Karpas-422 (cell line): ENCODE measurements at regions not wholly inside any gene's neighbourhood (a gene's known extent, or its start where the extent isn't known, plus 50 kb on each side); places are given as distances from the start of the nearest gene placed in this dataset.
A peak's percentile ranks its signal among the peaks of the same experiment; 100 is the strongest.

Experiments
- DNase-seq: peaks from one replicate; pipeline ENCODE4 v3.0.0-alpha.2; 2015
- H2AFZ ChIP-seq: fragments of 200-600 bp; sonication (generic); 2 replicates; pipeline ENCODE4 v1.6.1; 2014; ENCODE audit warnings: antibody characterized with exemption, low read length, mixed read lengths
- H3K27ac ChIP-seq: fragments of 200-600 bp; sonication (generic); 2 replicates; pipeline ENCODE4 v1.5.1; 2014; ENCODE audit warnings: mild to moderate bottlenecking, low read length, moderate library complexity
- H3K27me3 ChIP-seq: fragments of 200-600 bp; sonication (generic); 2 replicates; pipeline ENCODE4 v1.6.1; 2014; ENCODE audit warnings: low read length, mixed read lengths
- H3K36me3 ChIP-seq: fragments of 200-600 bp; sonication (generic); 2 replicates; pipeline ENCODE4 v1.6.1; 2014; ENCODE audit warnings: low read length, mixed read lengths; ENCODE audit not compliant: insufficient read depth
- H3K4me1 ChIP-seq: fragments of 200-600 bp; sonication (generic); 2 replicates; pipeline ENCODE4 v1.6.1; 2014; ENCODE audit warnings: mild to moderate bottlenecking, low read length, mixed read lengths
- H3K4me2 ChIP-seq: fragments of 200-600 bp; sonication (generic); 2 replicates; pipeline ENCODE4 v1.6.1; 2014; ENCODE audit warnings: low read length, low read depth, mild to moderate bottlenecking; ENCODE audit not compliant: poor library complexity, severe bottlenecking
- H3K4me3 ChIP-seq: fragments of 200-600 bp; sonication (generic); 2 replicates; pipeline ENCODE4 v1.5.1; 2014; ENCODE audit warnings: mild to moderate bottlenecking, antibody characterized with exemption, low read length, mixed read lengths
- H3K79me2 ChIP-seq: fragments of 200-600 bp; sonication (generic); 2 replicates; pipeline ENCODE4 v1.6.1; 2014; ENCODE audit warnings: mild to moderate bottlenecking, low read length, mixed read lengths
- H3K9ac ChIP-seq: fragments of 200-600 bp; sonication (generic); 2 replicates; pipeline ENCODE4 v1.6.0; 2014; ENCODE audit warnings: low read length
- H3K9me2 ChIP-seq: fragments of 200-600 bp; sonication (generic), shearing (Covaris generic); replicated peaks from 2 replicates; pipeline ENCODE4 v1.6.0; 2014; ENCODE audit warnings: mild to moderate bottlenecking, low read length, moderate library complexity; ENCODE audit not compliant: insufficient read depth
- H3K9me3 ChIP-seq: fragments of 300-700, 200-600 bp; sonication (generic); 2 replicates; pipeline ENCODE4 v1.6.1; 2014; ENCODE audit warnings: low read length, mixed read lengths
- H4K20me1 ChIP-seq: fragments of 200-600 bp; sonication (generic); 2 replicates; pipeline ENCODE4 v1.6.1; 2014; ENCODE audit warnings: mild to moderate bottlenecking, antibody characterized with exemption, low read length, low read depth; ENCODE audit not compliant: insufficient read depth

DNA sequence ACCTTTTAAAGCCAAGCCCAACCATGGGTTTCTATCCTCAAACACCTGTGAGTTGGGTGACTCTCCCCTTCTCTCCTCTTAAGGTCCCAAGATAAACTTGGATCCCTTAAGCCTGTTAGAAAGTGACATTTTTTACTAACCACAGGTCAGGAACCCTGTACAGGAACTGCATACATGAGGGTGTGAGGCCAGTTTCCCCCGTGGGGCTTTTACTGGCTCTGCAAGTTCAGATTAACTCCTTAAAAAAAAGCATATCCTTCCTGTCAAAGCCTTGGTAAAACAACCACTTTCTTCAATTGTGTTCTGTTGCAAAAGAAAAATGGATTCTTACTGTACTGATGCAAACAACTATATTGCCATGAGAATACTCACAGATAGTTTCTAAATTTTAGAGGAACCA, 2638.7 kb upstream of the PCDH20 start:
- Histone ChIP-seq H3K9me2 (no peaks in the 10 kb centered on the region), H4K20me1 (no peaks in the 10 kb centered on the region), H3K27me3 (no peaks in the 10 kb centered on the region), H3K36me3 (no peaks in the 10 kb centered on the region; the same call in 1 of the 2 replicates), H2AFZ (no peak overlapping the region), H3K27ac (no peak overlapping the region), H3K4me2 (no peak overlapping the region), H3K9ac (no peak overlapping the region), H3K9me3 (no peaks in the 10 kb centered on the region; the same call in 1 of the 2 replicates), H3K4me1 (peaks cover 11% of the 10 kb centered on the region), H3K79me2 (0 out of 2 replicates have a peak, but pooled peaks cover 4% of the 10 kb centered on the region), H3K4me3 (no peak overlapping the region)
- no peak for DNase-seq

DNA sequence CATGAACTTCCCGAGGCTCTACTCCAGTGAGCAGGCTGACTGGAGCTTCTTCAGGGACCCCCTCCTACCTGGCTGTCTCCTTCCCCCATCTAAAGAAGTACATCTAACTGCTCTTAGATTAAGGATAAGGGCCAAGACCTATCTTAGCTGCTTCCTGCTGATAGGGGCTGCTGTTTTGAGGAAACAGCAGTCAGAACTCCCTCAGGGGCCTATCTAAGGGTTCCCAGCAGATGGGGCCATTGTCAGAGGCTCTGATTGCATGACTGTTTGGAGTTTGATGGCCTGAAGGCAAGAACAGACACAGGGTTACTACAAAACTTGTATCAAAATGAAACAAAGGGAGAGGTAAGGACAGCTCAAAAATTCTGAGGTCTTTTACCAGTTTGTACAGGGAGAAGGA, 2636.9 kb upstream of the PCDH20 start:
- H3K4me2 ChIP-seq, result no peak overlapping the region
- H3K27me3 ChIP-seq, result no peaks in the 10 kb centered on the region
- no peak overlapping the region for H3K4me3 ChIP-seq
- no peak overlapping the region for H3K9ac ChIP-seq
- H4K20me1 ChIP-seq, result no peaks in the 10 kb centered on the region
- H3K9me3 ChIP-seq, result no peaks in the 10 kb centered on the region; the same call in 1 of the 2 replicates
- no peak overlapping the region for H3K27ac ChIP-seq
- peak overlapping the region; percentile 60; the same call in 1 of the 2 replicates for H2AFZ ChIP-seq
- peaks cover 7% of the 10 kb centered on the region for H3K4me1 ChIP-seq
- H3K79me2 ChIP-seq, result no peaks in the 10 kb centered on the region; the same call in 1 of the 2 replicates
- no peaks in the 10 kb centered on the region for H3K9me2 ChIP-seq
- no peaks in the 10 kb centered on the region; the same call in 1 of the 2 replicates for H3K36me3 ChIP-seq
- peak; percentile 53 for DNase-seq

- H4K20me1 ChIP-seq, result no peaks in the 10 kb centered on the region
- H3K27ac ChIP-seq, result no peak overlapping the region
- H3K27me3 ChIP-seq, result no peaks in the 10 kb centered on the region
- no peaks in the 10 kb centered on the region; the same call in 1 of the 2 replicates for H3K36me3 ChIP-seq
- no peaks in the 10 kb centered on the region; the same call in 1 of the 2 replicates for H3K79me2 ChIP-seq
- H3K9ac ChIP-seq, result no peak overlapping the region
- no peak overlapping the region for H3K4me3 ChIP-seq
- no peaks in the 10 kb centered on the region for H3K4me1 ChIP-seq
- DNase-seq, result no peak
- H3K9me3 ChIP-seq, result no peaks in the 10 kb centered on the region; the same call in 1 of the 2 replicates
- H3K4me2 ChIP-seq, result no peak overlapping the region
- H3K9me2 ChIP-seq, result no peaks in the 10 kb centered on the region
- H2AFZ ChIP-seq, result no peak overlapping the region
Measured at GRCh38 chr13:64051278-64051677, 2635.6 kb upstream of the PCDH20 start.

- Histone ChIP-seq H2AFZ (no peak overlapping the region), H3K36me3 (no peaks in the 10 kb centered on the region), H3K9me2 (no peaks in the 10 kb centered on the region), H3K27me3 (no peaks in the 10 kb centered on the region), H3K9ac (no peak overlapping the region), H3K9me3 (no peaks in the 10 kb centered on the region), H3K79me2 (no peaks in the 10 kb centered on the region), H4K20me1 (no peaks in the 10 kb centered on the region), H3K4me2 (no peak overlapping the region), H3K4me3 (no peak overlapping the region), H3K27ac (no peak overlapping the region), H3K4me1 (no peaks in the 10 kb centered on the region)
- DNase-seq, result no peak
Measured at GRCh38 chr13:64041296-64041695, 2625.6 kb upstream of the PCDH20 start.

- H3K27ac ChIP-seq, result no peak overlapping the region
- no peak for DNase-seq
- H3K4me2 ChIP-seq, result no peak overlapping the region
- H3K4me1 ChIP-seq, result peaks cover 9% of the 10 kb centered on the region; the same call in 1 of the 2 replicates
- no peaks in the 10 kb centered on the region for H3K9me3 ChIP-seq
- H3K9ac ChIP-seq, result no peak overlapping the region
- no peaks in the 10 kb centered on the region for H3K9me2 ChIP-seq
- peak overlapping the region; percentile 59; the same call in 1 of the 2 replicates for H2AFZ ChIP-seq
- no peaks in the 10 kb centered on the region for H3K36me3 ChIP-seq
- H3K4me3 ChIP-seq, result no peak overlapping the region
- H4K20me1 ChIP-seq, result no peaks in the 10 kb centered on the region
- H3K27me3 ChIP-seq, result no peaks in the 10 kb centered on the region
- H3K79me2 ChIP-seq, result no peaks in the 10 kb centered on the region
Measured at GRCh38 chr13:64033921-64034320, 2618.3 kb upstream of the PCDH20 start.

DNA sequence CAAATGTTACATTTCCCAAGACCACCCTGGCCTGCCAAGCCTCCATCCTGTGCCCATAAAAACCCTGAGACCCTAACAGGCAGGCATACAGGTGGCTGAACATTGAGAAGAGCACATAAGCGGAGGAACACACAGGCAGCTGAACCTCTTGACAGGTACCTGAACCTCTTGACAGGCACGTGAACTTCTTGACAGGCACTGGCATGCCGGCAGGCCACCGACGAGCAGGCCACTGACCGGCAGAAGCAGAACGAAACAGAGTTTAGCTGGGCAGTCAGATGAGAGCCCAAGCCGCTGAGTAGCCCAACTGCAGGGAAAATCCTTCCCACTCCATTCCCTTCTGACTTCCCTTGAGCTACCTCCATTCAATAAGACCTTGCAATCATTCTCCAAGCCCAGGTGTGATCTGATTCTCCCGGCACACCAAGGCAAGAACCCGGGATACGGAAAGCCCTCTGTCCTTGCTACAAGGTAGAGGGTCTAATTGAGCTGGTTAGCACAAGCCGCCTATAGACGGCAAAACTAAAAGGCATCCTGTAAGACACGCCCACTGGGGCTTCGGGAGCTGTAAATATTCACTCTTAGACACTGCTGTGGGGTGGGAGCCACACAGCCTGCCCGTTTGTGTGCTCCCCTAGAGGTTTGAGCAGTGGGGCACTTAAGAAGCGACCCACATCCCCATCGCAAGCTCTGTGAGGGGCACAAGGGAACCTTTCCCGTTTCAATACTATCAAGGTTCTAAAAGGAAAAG, 2613.9 kb upstream of the PCDH20 start:
- H3K27me3 ChIP-seq, result no peaks in the 10 kb centered on the region
- no peak for DNase-seq
- no peaks in the 10 kb centered on the region for H3K9me2 ChIP-seq

DNA sequence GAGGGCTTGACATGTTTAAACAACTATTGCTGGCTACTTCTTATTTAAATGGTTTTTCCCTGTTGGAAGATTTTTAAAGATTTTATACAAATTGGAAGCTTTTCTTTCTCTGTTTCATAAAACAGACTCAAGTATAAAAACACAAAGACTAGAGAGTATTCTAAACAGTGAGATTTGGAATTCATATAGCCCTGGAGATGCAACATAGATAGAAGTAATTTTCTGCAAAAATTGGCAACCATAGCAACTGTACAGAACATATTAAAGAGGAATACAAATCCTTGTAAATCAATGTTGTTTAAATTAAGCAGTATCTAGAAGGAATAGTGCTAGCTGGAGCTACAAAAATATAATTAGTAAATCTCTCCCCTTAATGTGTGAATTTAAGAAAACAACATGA, 2612.9 kb upstream of the PCDH20 start:
- Histone ChIP-seq H3K9me2 (no peaks in the 10 kb centered on the region), H3K27me3 (no peaks in the 10 kb centered on the region), H3K27ac (no peak overlapping the region), H4K20me1 (no peaks in the 10 kb centered on the region), H3K36me3 (no peaks in the 10 kb centered on the region), H2AFZ (no peak overlapping the region), H3K9me3 (no peaks in the 10 kb centered on the region), H3K79me2 (no peaks in the 10 kb centered on the region), H3K9ac (no peak overlapping the region), H3K4me1 (peaks cover 9% of the 10 kb centered on the region; the same call in 1 of the 2 replicates), H3K4me3 (no peak overlapping the region), H3K4me2 (no peak overlapping the region)
- no peak for DNase-seq

More for the DNA sequence above, 2613.9 kb upstream of the PCDH20 start:
- Histone ChIP-seq H3K4me2 (peak overlapping the region; percentile 36), H3K4me3 (0 out of 2 replicates have a peak overlapping the region, but pooled peaks have one; percentile 0), H3K9me3 (no peaks in the 10 kb centered on the region), H3K27ac (no peak overlapping the region), H2AFZ (no peak overlapping the region), H3K4me1 (peaks cover 9% of the 10 kb centered on the region; the same call in 1 of the 2 replicates), H4K20me1 (no peaks in the 10 kb centered on the region), H3K36me3 (no peaks in the 10 kb centered on the region), H3K9ac (no peak overlapping the region), H3K79me2 (no peaks in the 10 kb centered on the region)

- Histone ChIP-seq H3K4me1 (no peaks in the 10 kb centered on the region), H3K9me3 (no peaks in the 10 kb centered on the region), H2AFZ (no peak overlapping the region), H3K4me2 (no peak overlapping the region), H3K36me3 (no peaks in the 10 kb centered on the region), H3K4me3 (no peak overlapping the region), H3K27me3 (no peaks in the 10 kb centered on the region), H3K9ac (no peak overlapping the region), H4K20me1 (no peaks in the 10 kb centered on the region), H3K9me2 (no peaks in the 10 kb centered on the region), H3K79me2 (no peaks in the 10 kb centered on the region), H3K27ac (no peak overlapping the region)
- no peak for DNase-seq
Measured at GRCh38 chr13:64020126-64020525, 2604.5 kb upstream of the PCDH20 start.
